ENCODE measurements at regions not wholly inside any gene's neighbourhood (a gene's known extent, or its start where the extent isn't known, plus 50 kb on each side); places are given as distances from the start of the nearest gene placed in this dataset.

DNA sequence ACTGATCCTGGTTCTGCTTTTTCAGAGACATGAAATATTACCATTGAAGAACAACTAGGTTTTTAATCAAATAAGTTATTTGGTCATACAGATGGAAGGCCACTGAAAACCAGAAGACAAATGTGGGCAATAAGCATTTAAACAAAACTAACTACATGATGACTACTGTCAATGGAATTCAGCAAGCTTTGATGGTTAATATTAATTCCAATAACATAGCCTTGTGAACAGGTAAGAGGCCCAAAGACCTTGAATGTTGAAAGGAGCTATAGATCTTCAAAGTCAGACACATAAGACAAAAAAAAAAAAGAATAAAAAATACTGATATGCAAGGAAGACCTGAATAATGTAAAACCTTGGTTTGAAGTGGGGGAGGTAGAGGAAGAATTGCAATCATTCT is 1955.6 kb upstream of the CELF4 start:
- DNase-seq: no peak

DNA sequence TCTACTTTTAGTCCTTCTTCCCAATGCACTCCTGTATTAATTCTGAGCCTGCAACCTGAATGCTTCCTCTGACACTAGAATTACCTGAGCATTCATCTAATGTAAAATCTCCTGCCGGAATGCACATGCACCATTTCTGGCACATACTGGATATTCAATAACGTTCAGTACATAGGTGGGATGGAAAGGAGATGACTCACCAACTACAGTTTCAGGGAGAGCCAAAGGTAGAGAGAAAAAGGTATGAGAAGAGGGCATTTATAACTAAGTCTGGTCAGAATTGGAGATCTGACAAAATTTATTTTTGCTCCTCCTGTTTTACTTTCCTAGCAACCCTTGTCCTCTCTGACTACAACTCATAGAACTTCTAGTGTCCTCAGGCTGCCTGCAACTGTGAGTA is 1954.1 kb upstream of the CELF4 start:
- no peak for DNase-seq

DNA sequence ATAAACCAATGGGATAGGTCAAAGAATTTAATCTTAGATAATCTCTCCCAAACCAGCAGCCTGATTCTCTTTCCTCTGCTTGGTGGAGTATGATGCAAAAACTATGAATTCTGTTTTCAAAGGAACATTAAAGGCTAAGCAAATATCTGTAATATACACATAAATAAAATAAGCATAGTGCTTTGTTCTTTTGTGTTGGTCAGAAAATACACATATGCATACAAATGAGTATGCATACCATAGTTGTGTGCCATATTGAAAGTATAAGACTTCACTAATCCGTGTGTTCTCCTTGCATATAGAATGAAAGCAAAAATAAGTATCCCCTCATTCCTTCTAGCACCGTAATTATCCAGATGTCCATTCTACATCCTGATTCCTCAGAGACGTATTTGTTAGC is 1949.7 kb upstream of the CELF4 start:
- no peak for DNase-seq

DNA sequence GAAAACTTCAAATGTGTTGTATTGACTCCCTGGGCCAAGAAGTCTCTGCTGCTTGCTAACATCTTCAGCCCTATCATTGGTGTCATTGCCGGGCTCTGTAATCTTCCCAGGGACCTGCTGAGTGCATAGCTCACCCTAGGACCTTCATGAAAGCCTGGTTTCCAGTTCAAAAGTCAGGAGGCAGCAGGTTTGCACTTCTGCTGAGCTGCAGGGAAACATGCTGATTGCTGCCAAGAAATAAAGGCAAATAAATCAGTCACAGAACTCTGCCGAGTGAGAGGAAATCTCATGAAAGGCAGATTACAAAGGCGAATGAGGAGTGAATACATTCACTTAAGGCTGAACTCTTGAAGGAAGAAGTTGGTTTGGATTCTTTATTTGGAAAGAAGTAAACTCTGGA is 1947.6 kb upstream of the CELF4 start:
- DNase-seq: no peak

DNA sequence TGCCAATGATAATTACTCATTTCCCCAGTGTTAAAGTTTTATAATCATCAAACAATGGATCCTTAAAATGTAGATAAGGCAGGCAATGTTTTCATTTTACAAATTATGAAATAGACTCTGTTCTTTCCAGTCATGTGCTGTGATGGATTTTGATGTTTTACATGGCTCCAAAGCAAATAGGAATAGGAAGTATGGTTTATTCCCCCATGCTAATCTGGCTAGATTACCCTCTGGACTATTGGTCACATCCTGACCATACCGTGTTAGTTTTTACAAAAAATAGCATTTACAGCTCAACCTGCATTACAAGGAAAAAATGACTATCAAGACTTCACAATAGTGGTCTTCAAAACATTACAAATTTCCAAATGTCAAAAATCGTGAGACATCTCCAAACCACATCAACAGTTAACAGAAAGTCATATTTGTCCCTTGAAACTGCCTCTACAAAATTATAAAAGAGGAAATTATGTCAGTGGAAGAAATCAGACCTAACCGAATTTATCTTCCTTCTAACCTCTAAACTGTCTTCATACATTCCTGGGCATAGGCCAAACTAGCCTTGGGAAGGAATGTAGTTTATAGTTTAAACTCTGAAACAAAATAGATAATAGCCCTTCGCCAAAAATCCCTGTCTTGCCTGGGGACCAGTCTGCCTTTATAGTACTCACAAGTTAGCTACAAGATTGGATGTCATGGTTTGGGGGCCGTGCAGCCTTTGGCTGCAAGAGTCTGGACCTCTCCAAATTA is 1941.2 kb upstream of the CELF4 start:
- no peak for DNase-seq

DNA sequence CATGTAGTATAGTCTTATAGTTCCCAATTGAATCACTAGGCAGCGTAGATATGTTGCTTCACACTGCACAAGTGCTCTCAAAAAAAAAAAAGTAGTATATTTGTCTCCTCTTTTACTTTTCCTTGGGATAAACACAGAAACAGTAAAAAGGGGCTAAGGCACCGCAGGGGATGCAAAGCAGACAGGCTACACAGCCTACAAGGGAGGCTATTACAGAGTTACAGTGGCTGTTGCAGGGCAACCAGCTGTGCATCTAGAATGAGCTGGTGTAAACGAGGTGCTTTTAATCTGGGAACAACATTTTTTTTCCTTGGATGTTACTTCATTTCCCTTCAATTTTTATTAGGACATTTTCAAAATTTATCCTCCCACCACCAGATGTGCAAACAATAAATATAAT is 1934.7 kb upstream of the CELF4 start:
- no peak for DNase-seq

DNA sequence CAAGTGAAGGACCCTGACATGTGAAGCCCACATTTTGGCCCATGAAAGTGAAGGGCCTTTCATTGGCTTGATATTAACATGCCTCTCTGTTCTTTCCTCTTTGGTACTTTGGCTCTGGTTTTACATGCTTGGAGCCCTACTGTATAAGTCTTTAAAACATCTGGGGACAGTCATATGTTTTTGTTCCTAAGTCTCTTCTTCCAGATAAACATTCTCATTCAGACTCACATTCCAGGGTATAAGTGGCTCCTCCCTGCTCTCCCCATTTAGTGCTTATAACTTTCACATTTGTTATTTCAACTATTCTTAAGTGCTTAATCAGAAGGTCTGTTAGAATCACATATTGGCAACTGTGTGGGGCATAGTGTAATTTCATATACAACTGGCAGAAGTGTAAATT is 1932.2 kb upstream of the CELF4 start:
- no peak for DNase-seq

DNA sequence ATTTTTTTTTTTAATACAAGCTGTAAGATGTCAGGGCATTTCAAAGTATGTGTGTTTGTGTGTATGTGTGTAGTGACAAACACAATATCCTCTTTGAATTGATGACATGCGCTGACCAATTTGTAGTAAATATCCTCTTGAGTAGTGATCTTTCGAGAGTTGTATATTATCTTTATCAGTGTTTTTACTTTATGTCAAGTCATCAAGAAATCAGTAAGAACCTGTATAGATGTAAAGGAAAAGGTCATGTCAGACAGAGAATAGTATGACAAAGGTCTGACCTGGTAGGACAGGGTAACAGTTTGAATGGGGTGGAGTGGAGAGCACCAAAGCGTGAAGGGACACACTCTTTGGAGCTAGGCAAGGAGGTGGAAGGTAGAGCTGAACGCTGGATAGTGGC is 1931.4 kb upstream of the CELF4 start:
- no peak for DNase-seq

DNA sequence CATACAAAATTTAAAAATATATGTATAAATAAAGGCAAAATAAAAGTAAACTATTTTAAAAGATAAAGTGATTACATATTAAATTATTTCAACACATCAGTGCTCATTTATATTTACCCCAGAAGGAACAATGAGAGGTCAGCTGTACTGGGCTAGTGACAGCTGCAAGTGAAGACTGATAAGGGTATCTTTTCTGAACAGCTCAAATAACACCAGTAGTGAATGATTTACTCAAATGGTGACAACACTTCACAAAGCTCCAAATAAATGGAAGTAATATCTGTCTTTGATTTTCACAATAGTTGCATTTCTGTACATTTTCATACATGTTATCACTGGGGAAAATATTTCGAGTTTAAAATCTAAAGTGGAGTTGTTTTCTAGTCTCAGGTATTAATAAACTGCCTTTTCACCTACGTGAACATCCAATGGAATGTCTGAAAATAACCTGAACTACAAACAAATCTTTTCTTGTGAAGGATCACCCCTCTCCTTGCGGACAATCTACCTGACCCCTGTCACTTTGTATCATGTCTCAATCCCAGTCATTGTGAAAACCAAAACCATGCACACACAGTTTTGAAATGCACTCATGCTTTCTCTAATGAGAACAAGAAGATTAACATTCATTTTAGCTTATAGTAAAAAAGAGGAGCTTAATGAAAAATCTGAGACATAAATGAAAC is 1928.8 kb upstream of the CELF4 start:
- DNase-seq: no peak

DNA sequence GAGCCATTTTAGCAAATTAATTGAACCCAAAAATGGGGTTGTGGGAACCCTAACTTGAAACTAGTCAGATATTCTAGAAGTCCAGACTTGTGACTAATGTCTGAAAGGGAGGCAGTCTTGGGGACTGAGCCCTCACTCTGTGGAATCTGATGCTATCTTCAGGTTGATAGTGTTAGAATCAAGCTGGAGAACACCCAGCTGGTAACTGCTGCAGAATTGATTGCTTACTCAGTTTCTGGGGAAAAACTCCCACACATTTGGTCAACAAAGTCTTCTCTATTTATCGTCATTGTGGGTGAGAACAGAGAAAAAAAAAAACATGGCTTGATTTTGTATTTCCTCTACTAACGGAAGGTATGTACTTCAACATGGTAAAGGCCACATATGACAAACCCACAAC is 1925.8 kb upstream of the CELF4 start:
- DNase-seq: no peak

DNA sequence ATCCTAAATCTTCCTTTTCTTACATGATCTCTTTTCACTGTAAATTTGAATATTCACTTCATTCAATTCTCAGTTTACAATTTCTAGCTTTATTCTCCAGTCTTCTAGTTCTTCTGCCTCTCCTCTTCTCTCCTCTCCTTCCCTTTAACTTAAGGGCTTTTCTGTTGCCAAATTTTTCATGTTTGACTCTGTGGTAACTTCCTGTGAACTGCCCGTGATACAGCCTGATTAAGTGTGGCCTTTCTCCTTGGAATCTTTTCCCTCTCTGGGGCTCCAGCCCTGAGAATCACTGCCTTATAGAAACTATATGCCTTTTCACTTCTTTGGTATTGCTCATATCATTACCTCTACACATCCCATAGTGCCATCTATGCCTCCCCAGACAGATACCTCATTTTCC is 1923.8 kb upstream of the CELF4 start:
- DNase-seq: no peak

DNA sequence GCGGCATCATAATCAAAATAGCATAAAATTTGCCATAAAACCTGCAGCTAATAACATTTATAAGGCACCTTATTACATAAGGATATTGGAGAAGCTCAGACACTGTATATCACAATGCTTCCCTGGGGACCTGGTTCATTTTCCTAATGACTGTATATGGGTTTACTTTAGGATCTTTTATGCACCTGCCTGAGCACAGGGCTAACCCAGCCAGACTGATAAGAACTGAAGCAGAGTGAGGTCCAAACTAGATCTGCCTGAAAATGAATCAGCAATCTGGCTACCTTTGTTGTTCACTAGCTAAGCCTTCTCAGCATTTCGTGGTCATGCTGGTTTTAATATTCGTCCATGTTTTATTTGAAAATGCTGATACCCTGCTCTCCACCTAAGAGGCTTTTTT is 1922.3 kb upstream of the CELF4 start:
- no peak for DNase-seq

DNA sequence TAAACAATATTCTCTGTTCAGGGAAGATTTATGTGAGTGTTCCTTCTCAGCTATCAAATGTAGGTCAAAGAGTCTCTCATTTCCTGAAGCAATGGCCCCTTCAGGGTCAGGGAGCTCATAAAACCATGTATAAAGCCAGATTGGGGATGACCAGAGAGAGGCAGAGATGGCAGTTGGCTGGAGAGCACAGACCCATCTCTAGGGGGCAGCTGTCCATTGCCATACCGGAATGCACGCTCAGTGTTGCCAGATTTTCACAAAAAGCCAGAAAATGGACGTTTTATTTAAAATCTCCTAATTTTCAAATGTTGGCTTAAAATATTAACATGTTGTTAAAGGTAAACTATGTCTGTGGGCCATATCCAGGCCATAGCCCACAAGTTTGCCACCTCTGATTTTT is 1920.7 kb upstream of the CELF4 start:
- no peak for DNase-seq

DNA sequence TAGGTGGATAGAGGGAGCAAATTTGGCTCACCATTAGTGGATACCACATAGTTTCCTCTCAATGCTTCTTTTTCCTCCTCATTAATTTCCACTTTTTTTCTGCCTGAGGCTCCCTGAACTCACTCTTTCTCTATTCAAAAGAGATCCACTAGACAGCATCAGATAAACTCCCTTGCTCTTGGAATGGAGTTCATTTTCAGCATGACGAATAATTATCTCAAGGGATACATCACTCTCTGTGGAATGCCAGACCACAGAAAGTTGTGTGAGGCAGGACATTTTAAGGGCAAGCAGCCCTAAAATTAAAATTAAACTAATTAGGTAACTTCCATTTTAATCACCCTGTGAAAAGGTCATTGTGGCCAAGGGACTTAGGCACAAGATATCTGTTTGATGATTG is 1920.1 kb upstream of the CELF4 start:
- DNase-seq: no peak

DNA sequence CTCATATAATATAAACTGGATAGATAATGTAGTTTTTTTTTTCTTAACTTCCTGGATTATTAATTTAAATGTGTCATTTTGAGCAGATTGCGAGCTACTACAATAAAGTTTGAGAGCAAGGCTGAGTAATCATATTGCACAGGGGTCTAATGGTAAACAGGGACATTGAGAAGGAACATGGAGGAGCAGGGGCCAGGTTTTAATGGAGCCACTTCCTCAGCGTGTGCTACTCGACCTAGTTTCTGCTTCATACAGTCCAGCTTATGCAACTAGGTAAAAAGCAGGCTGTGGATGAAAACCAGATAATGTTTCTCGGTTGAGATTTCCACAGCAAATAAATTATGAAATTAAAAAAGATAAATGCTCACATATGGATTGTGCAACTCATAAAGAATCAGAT is 1915.7 kb upstream of the CELF4 start:
- no peak for DNase-seq

DNA sequence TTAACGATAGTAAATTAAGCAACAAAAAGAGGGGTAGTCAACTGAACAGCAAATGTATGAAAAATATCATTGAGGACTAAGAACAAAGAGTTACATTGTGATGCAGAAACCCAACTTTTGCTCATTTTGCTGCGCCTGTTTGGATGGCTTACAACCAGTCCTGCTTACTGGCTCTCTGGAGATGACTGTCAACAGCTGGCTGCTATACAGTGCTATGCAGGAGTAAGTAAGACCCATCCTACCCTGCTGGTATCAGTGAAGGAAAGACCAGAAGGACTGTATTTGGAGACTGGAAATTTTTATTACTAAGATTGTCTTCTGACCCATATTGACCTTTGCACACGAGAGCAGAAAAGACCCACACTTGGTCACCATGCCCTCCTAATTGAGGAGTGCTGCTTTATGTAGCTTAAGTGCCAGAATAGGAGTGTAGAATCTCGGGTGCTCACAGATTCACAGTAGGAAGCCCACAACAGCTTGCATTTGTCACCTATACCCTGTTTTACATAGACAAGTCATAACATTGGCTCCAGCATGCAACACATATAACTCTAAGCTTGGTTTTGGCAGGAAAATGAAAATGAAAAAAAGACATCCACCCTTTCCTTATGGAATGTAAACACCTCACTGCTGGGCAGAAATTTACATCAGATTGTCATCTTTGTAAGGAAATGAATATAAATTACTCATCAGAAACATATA is 1915.0 kb upstream of the CELF4 start:
- DNase-seq: no peak

DNA sequence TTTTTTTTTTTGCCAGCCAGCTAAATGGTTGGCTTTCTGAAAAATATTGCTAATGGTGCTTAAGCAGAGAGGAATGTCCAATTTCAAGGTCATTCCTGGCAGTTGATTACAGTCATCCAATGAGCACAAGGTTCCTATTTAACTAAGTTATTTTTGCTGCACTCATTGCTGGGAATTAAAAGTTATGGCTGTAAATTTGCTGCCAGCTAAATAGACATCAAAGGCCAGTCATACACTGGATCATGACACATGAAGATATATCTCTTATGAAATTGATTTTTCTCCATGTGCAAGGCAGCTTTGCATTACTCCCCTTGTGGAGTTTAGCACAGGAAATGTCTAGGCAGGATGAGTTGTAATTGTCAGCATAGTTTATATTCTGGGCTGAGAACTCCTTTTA is 1898.4 kb upstream of the CELF4 start:
- no peak for DNase-seq

DNA sequence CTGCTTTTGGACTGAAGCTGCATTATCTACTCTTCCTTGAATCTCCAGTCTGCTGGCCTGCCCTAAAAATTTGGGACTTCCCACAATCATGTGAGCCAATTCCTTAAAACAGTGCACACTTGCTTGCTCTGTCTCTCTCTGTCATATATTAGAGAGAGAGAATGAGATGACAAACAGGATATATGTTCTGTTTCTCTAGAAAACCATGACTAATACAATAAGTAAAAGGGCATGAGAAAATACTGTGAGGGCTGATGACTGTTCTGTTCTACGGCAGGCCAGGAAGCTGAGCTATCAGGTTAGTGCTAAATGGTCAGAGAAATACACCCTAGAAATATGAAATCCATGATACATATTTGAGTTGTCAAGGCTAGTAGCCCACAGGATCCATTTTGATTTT is 1896.8 kb upstream of the CELF4 start:
- DNase-seq: no peak

DNA sequence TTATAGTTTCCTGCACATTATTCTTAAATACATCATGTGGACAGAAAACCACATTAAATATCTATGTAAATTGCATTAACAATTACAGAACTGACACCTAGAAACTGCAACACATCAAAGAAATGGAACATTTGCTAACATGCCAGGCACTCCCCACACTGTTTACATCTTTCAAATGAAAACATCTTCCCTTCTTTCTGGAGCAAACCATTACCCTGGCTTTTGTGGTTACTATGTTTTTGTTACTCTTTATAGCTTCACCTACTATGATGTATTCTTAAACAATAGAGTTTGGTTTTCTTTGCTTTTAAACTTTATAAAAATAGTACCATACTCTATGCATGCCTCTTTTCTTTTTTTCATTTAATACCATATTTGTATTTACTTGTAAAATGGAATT is 1894.5 kb upstream of the CELF4 start:
- DNase-seq: no peak

DNA sequence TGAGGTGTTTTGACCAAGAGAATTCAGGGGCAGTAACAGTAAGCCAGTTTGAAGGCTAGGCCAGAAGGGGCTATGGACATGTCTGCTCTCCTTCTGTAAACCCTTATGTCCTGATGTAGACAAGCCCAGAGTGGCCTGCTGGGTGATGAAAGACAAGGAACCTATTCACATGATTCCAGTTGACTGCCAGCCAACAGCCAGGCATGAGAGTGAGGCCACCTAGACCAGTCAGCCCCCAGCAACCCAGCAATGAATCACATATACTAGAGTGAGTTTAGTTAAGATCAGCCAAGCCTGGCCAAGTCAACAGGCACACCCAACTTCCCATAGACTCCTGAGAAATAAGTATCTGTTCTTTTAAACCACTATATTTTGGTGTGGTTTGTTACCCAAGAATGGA is 1889.7 kb upstream of the CELF4 start:
- peak; percentile 49 for DNase-seq

DNA sequence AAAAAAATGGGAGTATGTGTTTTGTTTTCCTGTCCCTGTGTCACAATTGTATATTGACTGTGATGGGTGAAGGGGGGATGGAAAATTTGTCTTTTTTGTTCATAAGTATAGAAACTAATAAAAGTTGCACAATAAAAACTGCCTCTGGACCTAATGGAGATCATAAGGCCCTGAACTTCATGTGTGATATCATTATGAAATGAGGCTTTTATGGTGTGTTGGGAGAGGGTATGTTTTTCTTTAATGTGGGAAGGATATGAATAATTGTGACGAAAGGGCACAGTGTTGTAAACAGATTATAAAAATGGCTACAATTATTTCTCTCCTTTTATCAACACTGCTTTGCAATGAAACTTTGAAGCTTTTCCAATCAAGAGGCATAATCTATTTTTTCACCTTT is 1889.3 kb upstream of the CELF4 start:
- no peak for DNase-seq

DNA sequence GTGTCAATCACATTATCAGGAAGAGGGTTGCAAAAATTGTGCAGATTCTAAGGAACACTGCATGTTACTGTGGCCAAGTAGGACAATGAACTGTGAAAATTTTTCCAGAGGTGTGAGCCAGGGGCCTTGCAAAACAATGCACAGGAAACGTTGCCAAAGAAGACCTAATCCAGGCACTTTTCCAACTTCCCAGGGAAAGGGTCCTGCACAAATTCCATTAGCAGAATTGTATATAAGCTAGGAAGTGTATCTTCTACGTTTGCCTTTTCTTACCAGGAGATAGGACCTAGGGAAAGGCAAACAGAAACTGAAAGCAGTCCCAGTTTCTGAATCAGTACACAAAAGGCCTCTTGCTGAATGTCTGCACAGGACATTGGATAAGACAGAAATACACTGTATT is 1888.3 kb upstream of the CELF4 start:
- DNase-seq: peak; percentile 76

DNA sequence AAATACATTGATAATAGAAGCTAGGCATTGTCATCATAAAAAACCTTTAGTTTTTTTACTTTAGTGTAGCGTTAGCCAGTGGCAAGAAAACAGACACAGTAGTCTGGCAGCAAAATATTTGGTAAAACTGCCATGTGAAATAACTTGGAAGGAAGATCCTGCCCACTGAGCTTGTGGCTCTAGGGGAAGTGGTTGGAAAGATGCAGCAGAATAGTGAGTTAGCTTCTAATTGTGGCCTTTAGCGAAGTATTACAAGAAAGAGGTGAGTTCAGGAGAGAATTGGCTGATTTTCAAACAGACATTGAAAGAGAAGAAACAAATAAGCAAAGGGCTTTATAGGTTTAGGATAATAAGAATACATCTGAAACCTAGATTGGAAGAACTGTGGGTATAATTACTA is 1887.8 kb upstream of the CELF4 start:
- no peak for DNase-seq

DNA sequence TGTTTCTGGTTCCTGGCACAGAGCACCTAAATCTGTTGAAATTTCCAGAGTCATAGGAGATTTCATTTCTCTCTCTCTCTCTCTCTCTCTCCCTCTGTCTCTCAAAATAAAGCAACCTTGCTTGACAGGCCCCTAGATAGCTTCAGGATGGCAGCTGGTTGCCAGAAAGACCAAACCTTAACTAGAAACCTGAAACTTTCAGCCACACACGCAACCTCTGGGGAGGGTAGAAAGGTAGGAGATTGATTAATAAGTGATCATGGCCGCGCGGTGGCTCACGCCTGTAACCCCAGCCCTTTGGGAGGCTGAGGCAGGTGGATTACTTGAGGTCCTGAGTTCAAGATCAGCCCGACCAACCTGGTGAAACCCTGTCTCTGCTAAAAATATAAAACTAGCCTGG is 1885.4 kb upstream of the CELF4 start:
- DNase-seq: no peak
